PFSK-1 (cell line): ENCODE measurements at regions not wholly inside any gene's neighbourhood (a gene's known extent, or its start where the extent isn't known, plus 50 kb on each side); places are given as distances from the start of the nearest gene placed in this dataset.

ENCODE experiments used
- POLR2AphosphoS5 ChIP-seq: IDR thresholded peaks from 2 replicates; pipeline ENCODE4 v1.6.1; 2012; ENCODE audit warnings: low read depth, mild to moderate bottlenecking, control low read depth, low read length, moderate library complexity
- SIN3A ChIP-seq: IDR thresholded peaks from 2 replicates; pipeline ENCODE4 v1.6.1; 2012; ENCODE audit warnings: mild to moderate bottlenecking, low read length, moderate library complexity, borderline replicate concordance; ENCODE audit not compliant: insufficient read depth
- TAF1 ChIP-seq: IDR thresholded peaks from 2 replicates; pipeline ENCODE4 v1.6.1; 2012; ENCODE audit warnings: low read length, control low read depth, borderline replicate concordance; ENCODE audit not compliant: insufficient read depth
- TF ChIP-seq, protein P1 (sequence below), 2 experiments: IDR thresholded peaks; 2 replicates each; pipeline versions ENCODE4 v1.6.1 to v1.8.0; 2011 to 2012; ENCODE audit warnings: low read depth in 2 of 2, low read length in 2 of 2, control low read depth in 1 of 2, inconsistent platforms in 1 of 2, mild to moderate bottlenecking in 1 of 2, moderate library complexity in 1 of 2; ENCODE audit not compliant: insufficient read depth in 1 of 2

DNA sequence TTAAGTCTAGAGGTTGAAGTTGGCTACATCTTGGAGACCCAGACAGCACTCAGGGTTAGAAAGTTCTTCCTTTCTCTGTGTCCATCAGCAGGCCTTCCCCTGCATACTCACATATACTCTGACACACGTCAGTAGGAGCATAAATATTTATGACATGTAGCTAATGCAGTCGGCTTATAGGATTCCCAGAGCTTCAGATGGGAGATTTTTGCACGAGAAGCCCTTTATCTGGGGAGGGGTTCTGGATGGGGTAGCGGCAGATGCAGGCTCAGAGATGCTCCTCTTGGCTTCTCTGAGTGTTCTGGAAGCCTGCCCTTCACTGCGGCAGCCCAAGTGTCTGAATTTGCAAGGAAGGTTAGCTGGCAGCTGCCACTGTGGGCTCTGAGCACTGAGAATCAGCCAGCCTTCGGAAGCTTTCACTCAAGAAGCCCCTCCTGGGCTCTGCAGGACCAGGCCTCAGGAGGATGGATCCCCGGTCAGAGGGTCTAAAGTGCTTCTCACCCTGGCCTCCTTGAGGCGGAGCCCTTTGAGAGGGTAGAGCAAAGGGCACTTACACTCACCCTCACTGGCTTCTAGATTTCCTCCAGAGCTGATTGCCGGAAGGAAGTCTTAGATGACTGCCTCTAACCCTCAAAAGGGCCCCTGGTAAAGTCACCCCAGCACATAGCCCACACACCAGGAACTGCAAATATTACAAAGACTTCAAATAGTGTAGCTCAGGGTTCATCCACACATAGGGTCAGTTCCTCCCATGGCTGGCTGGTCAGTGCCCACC, 68.1 kb upstream of the NFASC start:
- TF ChIP-seq SIN3A (no peak), POLR2AphosphoS5 (no peak), TAF1 (no peak)
- TF ChIP-seq, protein P1, sequence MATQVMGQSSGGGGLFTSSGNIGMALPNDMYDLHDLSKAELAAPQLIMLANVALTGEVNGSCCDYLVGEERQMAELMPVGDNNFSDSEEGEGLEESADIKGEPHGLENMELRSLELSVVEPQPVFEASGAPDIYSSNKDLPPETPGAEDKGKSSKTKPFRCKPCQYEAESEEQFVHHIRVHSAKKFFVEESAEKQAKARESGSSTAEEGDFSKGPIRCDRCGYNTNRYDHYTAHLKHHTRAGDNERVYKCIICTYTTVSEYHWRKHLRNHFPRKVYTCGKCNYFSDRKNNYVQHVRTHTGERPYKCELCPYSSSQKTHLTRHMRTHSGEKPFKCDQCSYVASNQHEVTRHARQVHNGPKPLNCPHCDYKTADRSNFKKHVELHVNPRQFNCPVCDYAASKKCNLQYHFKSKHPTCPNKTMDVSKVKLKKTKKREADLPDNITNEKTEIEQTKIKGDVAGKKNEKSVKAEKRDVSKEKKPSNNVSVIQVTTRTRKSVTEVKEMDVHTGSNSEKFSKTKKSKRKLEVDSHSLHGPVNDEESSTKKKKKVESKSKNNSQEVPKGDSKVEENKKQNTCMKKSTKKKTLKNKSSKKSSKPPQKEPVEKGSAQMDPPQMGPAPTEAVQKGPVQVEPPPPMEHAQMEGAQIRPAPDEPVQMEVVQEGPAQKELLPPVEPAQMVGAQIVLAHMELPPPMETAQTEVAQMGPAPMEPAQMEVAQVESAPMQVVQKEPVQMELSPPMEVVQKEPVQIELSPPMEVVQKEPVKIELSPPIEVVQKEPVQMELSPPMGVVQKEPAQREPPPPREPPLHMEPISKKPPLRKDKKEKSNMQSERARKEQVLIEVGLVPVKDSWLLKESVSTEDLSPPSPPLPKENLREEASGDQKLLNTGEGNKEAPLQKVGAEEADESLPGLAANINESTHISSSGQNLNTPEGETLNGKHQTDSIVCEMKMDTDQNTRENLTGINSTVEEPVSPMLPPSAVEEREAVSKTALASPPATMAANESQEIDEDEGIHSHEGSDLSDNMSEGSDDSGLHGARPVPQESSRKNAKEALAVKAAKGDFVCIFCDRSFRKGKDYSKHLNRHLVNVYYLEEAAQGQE (IDR thresholded peaks at IDR 0.05; ENCODE audit: insufficient read depth in 1 of 2, low read depth in 2 of 2, low read length in 2 of 2), result no peak
